ENCODE measurements at regions not wholly inside any gene's neighbourhood (a gene's known extent, or its start where the extent isn't known, plus 50 kb on each side); places are given as distances from the start of the nearest gene placed in this dataset.

- no peak for DNase-seq
These were observed 156.7 kb downstream of the AXIN2 start for GRCh38 chr17:65404761-65405160.

GRCh38 chr17:65403626-65404025 is 157.8 kb downstream of the AXIN2 start:
- DNase-seq, result no peak

GRCh38 chr17:65402513-65403496 is 158.6 kb downstream of the AXIN2 start:
- peak in 1 of 2 experiments; percentile 23 for DNase-seq

- no peak for DNase-seq
These were observed 159.9 kb downstream of the AXIN2 start for GRCh38 chr17:65401561-65401960.

GRCh38 chr17:65400701-65401100 is 160.7 kb downstream of the AXIN2 start:
- DNase-seq, result no peak

- no peak for DNase-seq
These were observed 163.2 kb downstream of the AXIN2 start for GRCh38 chr17:65398040-65398787.

GRCh38 chr17:65395924-65396323 is 165.5 kb downstream of the AXIN2 start:
- no peak for DNase-seq

GRCh38 chr17:65394811-65395472 is 166.5 kb downstream of the AXIN2 start:
- DNase-seq, result peak; percentile 57 to 84

GRCh38 chr17:65393514-65393913 is 167.9 kb downstream of the AXIN2 start:
- no peak for DNase-seq

- no peak for DNase-seq
These were observed 171.5 kb downstream of the AXIN2 start for GRCh38 chr17:65389949-65390348.

GRCh38 chr17:65389426-65389825 is 172.0 kb downstream of the AXIN2 start:
- no peak for DNase-seq

GRCh38 chr17:65388911-65389310 is 172.5 kb downstream of the AXIN2 start:
- DNase-seq, result no peak

- no peak for DNase-seq
These were observed 174.1 kb downstream of the AXIN2 start for GRCh38 chr17:65387322-65387721.

- DNase-seq, result no peak
These were observed 175.7 kb downstream of the AXIN2 start for GRCh38 chr17:65385726-65386125.

- no peak for DNase-seq
These were observed 176.4 kb downstream of the AXIN2 start for GRCh38 chr17:65385071-65385470.

GRCh38 chr17:65381152-65381551 is 180.3 kb downstream of the AXIN2 start:
- no peak for DNase-seq

GRCh38 chr17:65374966-65375365 is 186.5 kb downstream of the AXIN2 start:
- DNase-seq, result no peak

GRCh38 chr17:65371702-65372101 is 189.7 kb downstream of the AXIN2 start:
- DNase-seq, result no peak

- DNase-seq, result no peak
These were observed 190.7 kb downstream of the AXIN2 start for GRCh38 chr17:65370669-65371131.

GRCh38 chr17:65368341-65368740 is 193.1 kb downstream of the AXIN2 start:
- DNase-seq, result no peak

- no peak for DNase-seq
These were observed 195.2 kb downstream of the AXIN2 start for GRCh38 chr17:65366102-65366844.

GRCh38 chr17:65365169-65365568 is 196.3 kb downstream of the AXIN2 start:
- no peak for DNase-seq

Data from NCI-H524 (cell line).